Omental fat pad (tissue), 3 donors: ENCODE measurements at regions not wholly inside any gene's neighbourhood (a gene's known extent, or its start where the extent isn't known, plus 50 kb on each side); places are given as distances from the start of the nearest gene placed in this dataset.
A peak's percentile ranks its signal among the peaks of the same experiment; 100 is the strongest.

Experiments
- ATAC-seq: fragments of 150-250 bp; one replicate; pipeline ENCODE4 v1.9.1; 2016; ENCODE audit warnings: mild to moderate bottlenecking, moderate library complexity; ENCODE audit not compliant: low FRiP score
- DNase-seq: peaks from one replicate; pipeline ENCODE4 v3.0.0-alpha.2; 2019; ENCODE audit warnings: low spot score
- CTCF ChIP-seq, 3 donors: fragments of 450-650 bp; IDR thresholded peaks; one replicate each; pipeline ENCODE4 v1.5.1; 2016 to 2017; ENCODE audit warnings: antibody characterized with exemption in 3 of 3, mild to moderate bottlenecking in 3 of 3, moderate library complexity in 2 of 3

DNA sequence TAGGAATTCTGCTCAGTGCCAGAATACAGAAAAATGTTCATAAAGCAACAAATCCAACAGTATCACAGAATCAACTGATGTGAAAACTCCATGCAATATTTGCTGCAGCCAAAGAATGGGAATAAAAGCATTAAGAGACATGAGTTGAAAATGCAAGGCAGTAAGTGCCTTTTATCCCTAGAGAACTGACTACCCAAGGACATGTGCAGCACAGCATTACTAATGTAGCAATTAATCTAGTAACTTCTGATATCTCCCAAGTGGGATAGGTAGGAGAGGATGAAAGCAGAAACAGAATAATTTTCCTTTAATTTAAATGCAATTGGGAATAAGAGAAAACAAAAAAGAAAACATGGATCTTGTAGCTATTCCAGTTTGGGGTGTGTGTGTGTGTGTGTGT, 497.5 kb upstream of the CBLB start:
- DNase-seq, result no peak
- no peak for ATAC-seq
- TF ChIP-seq CTCF (IDR thresholded peaks at IDR 0.05), result no peak

- TF ChIP-seq CTCF (IDR thresholded peaks at IDR 0.05), result no peak
- ATAC-seq (peak; percentile 37), DNase-seq (no peak)
Observed at GRCh38 chr3:106367496-106367895, 498.7 kb upstream of the CBLB start.

GRCh38 chr3:106371221-106371970, 502.6 kb upstream of the CBLB start:
- no peak for TF ChIP-seq CTCF (IDR thresholded peaks at IDR 0.05)
- no peak for DNase-seq
- ATAC-seq, result no peak

- ATAC-seq (peak; percentile 48), DNase-seq (no peak)
- TF ChIP-seq CTCF (IDR thresholded peaks at IDR 0.05), result no peak
Observed at GRCh38 chr3:106371971-106372805, 503.4 kb upstream of the CBLB start.

GRCh38 chr3:106372806-106373190, 504.0 kb upstream of the CBLB start:
- ATAC-seq (no peak), DNase-seq (no peak)
- no peak for TF ChIP-seq CTCF (IDR thresholded peaks at IDR 0.05)

- TF ChIP-seq CTCF (IDR thresholded peaks at IDR 0.05), result no peak
- no peak for ATAC-seq
- DNase-seq, result no peak
Observed at GRCh38 chr3:106376016-106376570, 507.3 kb upstream of the CBLB start.
